Activated T-helper 1 cell treated with anti-CD3 and anti-CD28 coated beads, Interleukin-12 subunit alpha, Interleukin-12 subunit beta, Interleukin-2, Interleukin-4 antibody, amounts not matched to agents 30 ng/mL and 10 ng/mL and 1 ng/mL, durations not matched to agents 14 hours and 24 hours and 36 hours (primary cell): ENCODE measurements at regions not wholly inside any gene's neighbourhood (a gene's known extent, or its start where the extent isn't known, plus 50 kb on each side); places are given as distances from the start of the nearest gene placed in this dataset.
"Not testable (repeated sequence)": the region's sequence is repeated elsewhere in the genome, so short reads cannot be mapped to it uniquely, and the experiment has no call there.

Experiments used
- DNase-seq: peaks from one replicate; pipeline ENCODE4 v3.0.0; 2021; ENCODE audit warnings: low spot score
- H3K27ac Mint-ChIP-seq: one replicate; pipeline ENCODE4 v1.8.0; 2021; ENCODE audit warnings: mild to moderate bottlenecking, mixed read lengths
- H3K27me3 Mint-ChIP-seq: one replicate; pipeline ENCODE4 v1.8.0; 2022; ENCODE audit warnings: mild to moderate bottlenecking, moderate library complexity, mixed read lengths; ENCODE audit not compliant: insufficient read depth
- H3K36me3 Mint-ChIP-seq: one replicate; pipeline ENCODE4 v1.8.0; 2021; ENCODE audit warnings: low read depth, mixed read lengths
- H3K4me1 Mint-ChIP-seq: one replicate; pipeline ENCODE4 v1.8.0; 2021; ENCODE audit warnings: low read depth, mixed read lengths
- H3K4me3 Mint-ChIP-seq: one replicate; pipeline ENCODE4 v1.8.0; 2021; ENCODE audit warnings: mild to moderate bottlenecking, moderate library complexity, mixed read lengths
- H3K9me3 Mint-ChIP-seq: one replicate; pipeline ENCODE4 v1.8.0; 2021; ENCODE audit warnings: mixed read lengths
- intact Hi-C: fragments of 100-400 bp; cut with micrococcal nuclease; formaldehyde crosslinking; loops from one replicate; pipeline ENCODE4 v1.15.1; 2024

DNA sequence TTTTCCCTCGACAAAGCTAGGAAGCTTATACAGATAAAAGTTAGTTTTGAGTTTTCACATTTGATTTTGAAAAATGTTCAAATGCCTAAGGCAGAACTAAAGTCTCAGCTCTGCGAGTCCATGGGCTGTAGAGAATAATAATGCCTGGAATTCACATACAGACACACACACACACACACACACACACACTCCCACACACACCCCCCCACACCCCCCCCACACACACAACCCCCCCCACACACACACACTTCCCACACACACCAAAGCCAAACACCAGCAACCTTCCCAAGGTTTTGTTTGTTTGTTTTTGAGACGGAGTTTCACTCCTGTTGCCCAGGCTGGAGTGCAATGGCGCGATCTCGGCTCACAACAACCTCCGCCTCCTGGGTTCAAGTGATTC, 62.8 kb upstream of the EIF5 start:
- intact Hi-C loops = no loop called here
- Mint-ChIP-seq H3K4me3 (no peak overlapping the region), H3K36me3 (no peaks in the 10 kb centered on the region), H3K4me1 (no peaks in the 10 kb centered on the region), H3K27me3 (peaks cover 37% of the 10 kb centered on the region), H3K27ac (no peak overlapping the region), H3K9me3 (no peaks in the 10 kb centered on the region)
- DNase-seq = no peak

GRCh38 chr14:103273145-103273744, 60.8 kb upstream of the EIF5 start:
- Mint-ChIP-seq H3K36me3 (no peaks in the 10 kb centered on the region), H3K27me3 (peaks cover 54% of the 10 kb centered on the region), H3K4me3 (no peak overlapping the region), H3K9me3 (no peaks in the 10 kb centered on the region), H3K27ac (no peak overlapping the region), H3K4me1 (no peaks in the 10 kb centered on the region)
- intact Hi-C loops = no loop called here
- DNase-seq = no peak

GRCh38 chr14:103273745-103274615, 60.1 kb upstream of the EIF5 start:
- no peak overlapping the region for H3K4me3 Mint-ChIP-seq
- intact Hi-C loops = no loop called here
- no peaks in the 10 kb centered on the region for H3K36me3 Mint-ChIP-seq
- no peak for DNase-seq
- no peak overlapping the region for H3K27ac Mint-ChIP-seq
- no peaks in the 10 kb centered on the region for H3K4me1 Mint-ChIP-seq
- peaks cover 55% of the 10 kb centered on the region for H3K27me3 Mint-ChIP-seq
- no peaks in the 10 kb centered on the region for H3K9me3 Mint-ChIP-seq

DNA sequence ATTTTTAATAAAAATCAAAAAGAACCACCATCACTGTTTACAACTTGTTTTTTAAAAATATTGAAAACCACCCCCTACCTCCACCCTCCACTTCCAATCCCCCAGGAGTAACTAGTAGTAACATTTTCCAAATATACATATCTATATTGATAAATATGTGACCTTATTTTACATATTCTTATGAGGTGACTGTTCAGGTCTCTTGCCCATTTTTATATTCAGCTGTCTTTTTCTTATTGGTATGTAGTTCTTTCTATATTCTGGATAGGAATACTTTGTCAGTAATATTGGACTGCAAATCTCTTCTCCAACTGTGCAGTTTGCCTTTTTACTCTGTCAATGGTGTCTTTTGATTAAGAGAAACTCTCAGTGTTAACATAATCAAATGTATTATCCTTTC, 59.0 kb upstream of the EIF5 start:
- peak overlapping the region; percentile 3 for H3K27ac Mint-ChIP-seq
- intact Hi-C loops = no loop called here
- no peak overlapping the region for H3K4me3 Mint-ChIP-seq
- H3K9me3 Mint-ChIP-seq = no peaks in the 10 kb centered on the region
- peaks cover 58% of the 10 kb centered on the region for H3K27me3 Mint-ChIP-seq
- H3K4me1 Mint-ChIP-seq = no peaks in the 10 kb centered on the region
- no peak for DNase-seq
- H3K36me3 Mint-ChIP-seq = no peaks in the 10 kb centered on the region

GRCh38 chr14:103277931-103278330, 56.1 kb upstream of the EIF5 start:
- H3K27ac Mint-ChIP-seq = no peak overlapping the region
- H3K4me1 Mint-ChIP-seq = no peaks in the 10 kb centered on the region
- no peak overlapping the region for H3K4me3 Mint-ChIP-seq
- peaks cover 57% of the 10 kb centered on the region for H3K27me3 Mint-ChIP-seq
- no peaks in the 10 kb centered on the region for H3K9me3 Mint-ChIP-seq
- DNase-seq = no peak
- H3K36me3 Mint-ChIP-seq = no peaks in the 10 kb centered on the region
- intact Hi-C loops = no loop called here

GRCh38 chr14:103279142-103280025, 54.7 kb upstream of the EIF5 start:
- Mint-ChIP-seq H3K27me3 (peaks cover 63% of the 10 kb centered on the region), H3K4me3 (no peak overlapping the region), H3K4me1 (no peaks in the 10 kb centered on the region), H3K9me3 (no peaks in the 10 kb centered on the region), H3K36me3 (no peaks in the 10 kb centered on the region), H3K27ac (no peak overlapping the region)
- intact Hi-C loops = no loop called here
- no peak for DNase-seq

GRCh38 chr14:103280278-103280928, 53.6 kb upstream of the EIF5 start:
- intact Hi-C loops = no loop called here
- Mint-ChIP-seq H3K9me3 (no peaks in the 10 kb centered on the region), H3K27me3 (peaks cover 53% of the 10 kb centered on the region), H3K4me3 (no peak overlapping the region), H3K36me3 (no peaks in the 10 kb centered on the region), H3K27ac (peak overlapping the region; percentile 12), H3K4me1 (no peaks in the 10 kb centered on the region)
- DNase-seq = no peak

- Mint-ChIP-seq H3K4me3 (no peak overlapping the region), H3K27me3 (peaks cover 45% of the 10 kb centered on the region), H3K9me3 (no peaks in the 10 kb centered on the region), H3K4me1 (no peaks in the 10 kb centered on the region), H3K36me3 (no peaks in the 10 kb centered on the region), H3K27ac (no peak overlapping the region)
- intact Hi-C loops = no loop called here
- DNase-seq = no peak
These were observed 52.4 kb upstream of the EIF5 start for GRCh38 chr14:103281496-103282231.

GRCh38 chr14:103282309-103282708, 51.7 kb upstream of the EIF5 start:
- H3K9me3 Mint-ChIP-seq, H3K4me1 Mint-ChIP-seq, intact Hi-C loops, H3K4me3 Mint-ChIP-seq, DNase-seq, H3K27ac Mint-ChIP-seq, H3K36me3 Mint-ChIP-seq: not testable (repeated sequence)
- H3K27me3 Mint-ChIP-seq = peaks cover 41% of the 10 kb centered on the region

DNA sequence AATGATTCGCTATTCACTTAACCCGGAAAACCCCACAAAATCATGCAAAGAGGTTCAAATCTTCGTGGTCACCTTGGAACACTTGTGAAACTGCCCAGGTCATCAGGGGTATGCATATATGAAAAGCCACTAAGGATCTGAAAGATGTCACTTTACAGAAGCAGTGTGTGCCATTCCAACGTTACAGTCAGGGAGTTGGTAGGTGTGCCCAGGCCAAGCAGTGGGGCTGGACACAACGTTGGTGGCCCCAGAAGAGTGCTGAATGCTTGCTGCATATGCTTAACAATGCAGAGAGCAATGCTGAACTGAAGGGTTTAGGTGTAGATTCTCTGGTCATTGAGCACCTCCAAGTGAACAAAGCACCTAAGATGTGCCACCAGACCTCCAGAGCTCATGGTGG, 51.1 kb upstream of the EIF5 start:
- no peak for DNase-seq
- Mint-ChIP-seq H3K4me3 (no peak overlapping the region), H3K27me3 (peaks cover 35% of the 10 kb centered on the region), H3K4me1 (no peaks in the 10 kb centered on the region), H3K36me3 (no peaks in the 10 kb centered on the region), H3K9me3 (no peaks in the 10 kb centered on the region), H3K27ac (no peak overlapping the region)
- intact Hi-C loops = no loop called here

GRCh38 chr14:103283916-103284315, 50.1 kb upstream of the EIF5 start:
- Mint-ChIP-seq H3K36me3 (no peaks in the 10 kb centered on the region), H3K9me3 (no peaks in the 10 kb centered on the region), H3K27me3 (peaks cover 32% of the 10 kb centered on the region), H3K4me3 (no peak overlapping the region), H3K4me1 (no peaks in the 10 kb centered on the region), H3K27ac (no peak overlapping the region)
- intact Hi-C loops = no loop called here
- no peak for DNase-seq
